WERI-Rb-1 (cell line): ENCODE measurements at regions not wholly inside any gene's neighbourhood (a gene's known extent, or its start where the extent isn't known, plus 50 kb on each side); places are given as distances from the start of the nearest gene placed in this dataset.

Experiments
- DNase-seq: peaks from one replicate; pipeline ENCODE4 v3.0.0-alpha.2; 2020
- H3K27ac ChIP-seq: fragments of 250-450 bp; sonication (Bioruptor Pico); 2 replicates; pipeline ENCODE4 v1.5.1; 2020; ENCODE audit warnings: mild to moderate bottlenecking, moderate library complexity
- H3K27me3 ChIP-seq: fragments of 250-450 bp; sonication (Bioruptor Pico); 2 replicates; pipeline ENCODE4 v1.5.1; 2021; ENCODE audit warnings: mild to moderate bottlenecking, low read depth, moderate library complexity; ENCODE audit not compliant: insufficient read depth, severe bottlenecking
- H3K36me3 ChIP-seq: fragments of 250-450 bp; sonication (Bioruptor Pico); 2 replicates; pipeline ENCODE4 v1.5.1; 2020; ENCODE audit warnings: mild to moderate bottlenecking, moderate library complexity
- H3K4me3 ChIP-seq: 2 replicates; pipeline ENCODE4 v1.5.1; 2011; ENCODE audit warnings: low read depth, mild to moderate bottlenecking, control low read depth, low read length
- H3K9me3 ChIP-seq: fragments of 250-450 bp; sonication (Bioruptor Pico); 2 replicates; pipeline ENCODE4 v1.5.1; 2021; ENCODE audit warnings: mild to moderate bottlenecking, moderate library complexity; ENCODE audit not compliant: severe bottlenecking
- CTCF ChIP-seq: IDR thresholded peaks from 2 replicates; pipeline ENCODE4 v1.5.1; 2011; ENCODE audit warnings: low read depth, mild to moderate bottlenecking, control low read depth, inconsistent platforms, low read length

GRCh38 chr2:166634706-166635105 lies 140.7 kb upstream of the SCN7A start:
- Histone ChIP-seq H3K27ac (no peak overlapping the region), H3K9me3 (no peaks in the 10 kb centered on the region), H3K4me3 (no peak overlapping the region), H3K27me3 (no peaks in the 10 kb centered on the region), H3K36me3 (no peaks in the 10 kb centered on the region)
- no peak for DNase-seq
- TF ChIP-seq CTCF: no peak

- H3K4me3 ChIP-seq: no peak overlapping the region
- H3K27ac ChIP-seq: no peak overlapping the region
- no peak for DNase-seq
- no peak for TF ChIP-seq CTCF
- no peaks in the 10 kb centered on the region for H3K9me3 ChIP-seq
- no peaks in the 10 kb centered on the region for H3K36me3 ChIP-seq
- H3K27me3 ChIP-seq: no peaks in the 10 kb centered on the region
Measured at GRCh38 chr2:166632616-166633015, 138.6 kb upstream of the SCN7A start.

GRCh38 chr2:166628478-166629136 lies 134.6 kb upstream of the SCN7A start:
- H3K36me3 ChIP-seq: no peaks in the 10 kb centered on the region
- no peaks in the 10 kb centered on the region for H3K27me3 ChIP-seq
- TF ChIP-seq CTCF: no peak
- no peaks in the 10 kb centered on the region for H3K9me3 ChIP-seq
- DNase-seq: no peak
- no peak overlapping the region for H3K4me3 ChIP-seq
- H3K27ac ChIP-seq: no peak overlapping the region

- H3K27me3 ChIP-seq: no peaks in the 10 kb centered on the region
- no peak for DNase-seq
- no peak overlapping the region for H3K4me3 ChIP-seq
- H3K27ac ChIP-seq: no peak overlapping the region
- TF ChIP-seq CTCF: no peak
- no peaks in the 10 kb centered on the region for H3K36me3 ChIP-seq
- H3K9me3 ChIP-seq: no peaks in the 10 kb centered on the region
Measured at GRCh38 chr2:166627893-166628292, 133.8 kb upstream of the SCN7A start.

GRCh38 chr2:166625670-166626069 lies 131.6 kb upstream of the SCN7A start:
- H3K4me3 ChIP-seq: no peak overlapping the region
- no peaks in the 10 kb centered on the region for H3K9me3 ChIP-seq
- no peak for TF ChIP-seq CTCF
- H3K36me3 ChIP-seq: no peaks in the 10 kb centered on the region
- H3K27ac ChIP-seq: no peak overlapping the region
- no peak for DNase-seq
- no peaks in the 10 kb centered on the region for H3K27me3 ChIP-seq

GRCh38 chr2:166614503-166614902 lies 120.5 kb upstream of the SCN7A start:
- TF ChIP-seq CTCF: no peak
- Histone ChIP-seq H3K27me3 (no peaks in the 10 kb centered on the region), H3K4me3 (no peak overlapping the region), H3K36me3 (no peaks in the 10 kb centered on the region), H3K27ac (no peak overlapping the region), H3K9me3 (no peaks in the 10 kb centered on the region)
- DNase-seq: no peak
